Keratinocyte (primary cell): ENCODE measurements at regions not wholly inside any gene's neighbourhood (a gene's known extent, or its start where the extent isn't known, plus 50 kb on each side); places are given as distances from the start of the nearest gene placed in this dataset.

ENCODE experiments used
- CTCF ChIP-seq, 3 experiments: IDR thresholded peaks in 1 of 3; conservative IDR thresholded peaks in 1 of 3; optimal IDR thresholded peaks in 1 of 3; 2 replicates in 2 of 3; 3 replicates in 1 of 3; pipeline versions ENCODE3 to v1.5.1; 2011; ENCODE audit warnings: low read length in 3 of 3, mild to moderate bottlenecking in 3 of 3, moderate library complexity in 2 of 3, control low read depth in 1 of 3, inconsistent platforms in 1 of 3; ENCODE audit not compliant: insufficient read depth in 2 of 3; ENCODE audit errors: extremely low read depth in 1 of 3
- EZH2 ChIP-seq: IDR thresholded peaks from one replicate; pipeline ENCODE4 v1.6.1; 2012; ENCODE audit warnings: inconsistent platforms, mild to moderate bottlenecking, low read length, moderate library complexity

GRCh38 chr7:113383638-113384037 lies 265.3 kb upstream of the SMIM30 start:
- TF ChIP-seq CTCF (optimal IDR thresholded peaks at IDR 0.05 in 1 of 3, IDR thresholded peaks at IDR 0.05 in 1 of 3, conservative IDR thresholded peaks at IDR 0.05 in 1 of 3; ENCODE audit: extremely low read depth in 1 of 3, insufficient read depth in 2 of 3, low read length in 3 of 3) (no peak), EZH2 (no peak)
